ENCODE measurements at regions not wholly inside any gene's neighbourhood (a gene's known extent, or its start where the extent isn't known, plus 50 kb on each side); places are given as distances from the start of the nearest gene placed in this dataset.

- H3K4me1 ChIP-seq: peaks cover 19% of the 10 kb centered on the region
- H3K27me3 ChIP-seq: no peaks in the 10 kb centered on the region
- peak; percentile 20 for ATAC-seq
- H3K9me3 ChIP-seq: no peaks in the 10 kb centered on the region
- intact Hi-C loops (cut with DNase I): no loop called here
- no peak overlapping the region for H3K4me3 ChIP-seq
- H3K27ac ChIP-seq: peak overlapping the region; percentile 25 to 69 (median 63)
- TF ChIP-seq POLR2A (IDR thresholded peaks at IDR 0.05) (no peak), CTCF (IDR thresholded peaks at IDR 0.05) (no peak)
- H3K36me3 ChIP-seq (replicated peaks in 1 of 2; ENCODE audit: insufficient read depth in 1 of 2, low read depth in 2 of 2): no peaks in the 10 kb centered on the region
- no peak for DNase-seq
- WGBS, 2 donors: 66 to 80% methylated on average over 12 to 16 of the region's 16 CpGs
Observed at GRCh38 chr9:136596630-136597031, 50.8 kb upstream of the NOTCH1 start.

GRCh38 chr9:136596217-136596616 lies 50.4 kb upstream of the NOTCH1 start:
- peak; percentile 38 for ATAC-seq
- Histone ChIP-seq H3K9me3 (no peaks in the 10 kb centered on the region), H3K4me3 (no peak overlapping the region), H3K27me3 (no peaks in the 10 kb centered on the region), H3K4me1 (peaks cover 19% of the 10 kb centered on the region), H3K27ac (peak overlapping the region in 3 of 4 donors; percentile 57 to 69 (median 69)), H3K36me3 (replicated peaks in 1 of 2; ENCODE audit: insufficient read depth in 1 of 2, low read depth in 2 of 2) (no peaks in the 10 kb centered on the region)
- TF ChIP-seq CTCF (IDR thresholded peaks at IDR 0.05): no peak
- TF ChIP-seq POLR2A (IDR thresholded peaks at IDR 0.05): no peak
- WGBS, 2 donors: 41 to 61% methylated on average over 7 to 8 of the region's 8 CpGs
- intact Hi-C loops (cut with DNase I): no loop called here
- DNase-seq: no peak

GRCh38 chr9:136595245-136596153 lies 49.7 kb upstream of the NOTCH1 start:
- TF ChIP-seq POLR2A (IDR thresholded peaks at IDR 0.05): no peak
- no peak for TF ChIP-seq CTCF (IDR thresholded peaks at IDR 0.05)
- Histone ChIP-seq H3K27me3 (no peaks in the 10 kb centered on the region), H3K4me3 (no peak overlapping the region), H3K36me3 (replicated peaks in 1 of 2; ENCODE audit: insufficient read depth in 1 of 2, low read depth in 2 of 2) (no peaks in the 10 kb centered on the region), H3K9me3 (no peaks in the 10 kb centered on the region), H3K27ac (peak overlapping the region in 1 of 4 donors; percentile 69), H3K4me1 (peaks cover 19% of the 10 kb centered on the region)
- ATAC-seq: no peak
- intact Hi-C loops (cut with DNase I): no loop called here
- DNase-seq: no peak
- 63 to 68% methylated on average over 28 to 33 of the region's 33 CpGs for WGBS, 2 donors

All from body of pancreas (tissue), 4 donors.